ENCODE measurements at regions not wholly inside any gene's neighbourhood (a gene's known extent, or its start where the extent isn't known, plus 50 kb on each side); places are given as distances from the start of the nearest gene placed in this dataset.

- H3K36me3 ChIP-seq (ENCODE audit: control insufficient read depth, insufficient read depth, low read length): no peaks in the 10 kb centered on the region
- no peaks in the 10 kb centered on the region for H3K27me3 ChIP-seq (replicated peaks; ENCODE audit: control insufficient read depth, insufficient read depth, low read length)
- TF ChIP-seq CTCF (IDR thresholded peaks at IDR 0.05; ENCODE audit: insufficient read depth, low read length, poor library complexity, severe bottlenecking): no peak
- DNase-seq (ENCODE audit: extremely low read depth, insufficient read length): no peak
- no peak overlapping the region for H3K4me3 ChIP-seq (replicated peaks; ENCODE audit: low read depth, low read length)
These were observed 581.6 kb downstream of the TCERG1L start for GRCh38 chr10:130729876-130730275.

DNA sequence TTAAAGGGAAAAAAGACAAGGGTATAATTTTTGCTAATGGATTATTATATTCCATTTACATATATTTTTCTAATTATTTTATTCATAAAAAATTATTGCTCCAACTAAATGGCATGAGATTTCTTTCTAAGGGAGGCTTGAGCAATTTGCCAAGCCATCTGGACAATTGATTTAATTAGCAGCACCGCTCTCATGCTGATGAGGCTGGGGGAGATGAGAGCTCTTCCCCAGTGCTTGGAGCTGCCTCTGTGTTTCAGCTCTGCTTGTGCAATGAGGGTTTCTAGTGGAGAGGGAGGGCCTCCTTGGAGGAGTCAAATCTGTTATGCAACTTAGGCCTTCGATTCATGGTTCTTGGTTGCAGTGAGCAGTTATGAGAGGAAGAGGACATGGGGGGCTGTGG is 574.3 kb downstream of the TCERG1L start:
- Histone ChIP-seq H3K27me3 (replicated peaks; ENCODE audit: control insufficient read depth, insufficient read depth, low read length) (no peaks in the 10 kb centered on the region), H3K36me3 (ENCODE audit: control insufficient read depth, insufficient read depth, low read length) (no peaks in the 10 kb centered on the region), H3K4me3 (replicated peaks; ENCODE audit: low read depth, low read length) (no peak overlapping the region)
- TF ChIP-seq CTCF (IDR thresholded peaks at IDR 0.05; ENCODE audit: insufficient read depth, low read length, poor library complexity, severe bottlenecking): no peak
- DNase-seq (ENCODE audit: extremely low read depth, insufficient read length): no peak

DNA sequence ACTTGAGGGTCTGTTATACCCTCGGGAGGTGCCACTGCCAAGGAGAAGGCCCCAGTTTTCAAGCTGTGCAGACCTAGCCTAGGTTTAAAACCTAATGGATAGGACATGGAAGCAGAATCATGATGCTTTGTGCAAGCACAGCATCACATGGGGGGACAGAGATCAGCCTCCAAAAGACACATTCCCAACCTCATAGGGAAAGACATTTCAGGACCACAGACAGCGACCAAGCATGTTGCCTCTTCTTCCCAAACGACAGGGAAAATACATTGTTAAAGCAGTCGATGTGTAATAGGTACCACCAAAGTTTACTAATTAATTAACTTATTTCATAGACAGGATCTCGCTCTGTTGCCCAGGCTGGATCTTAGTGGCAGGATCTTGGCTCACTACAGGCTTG is 573.9 kb downstream of the TCERG1L start:
- no peak for TF ChIP-seq CTCF (IDR thresholded peaks at IDR 0.05; ENCODE audit: insufficient read depth, low read length, poor library complexity, severe bottlenecking)
- no peaks in the 10 kb centered on the region for H3K36me3 ChIP-seq (ENCODE audit: control insufficient read depth, insufficient read depth, low read length)
- no peak overlapping the region for H3K4me3 ChIP-seq (replicated peaks; ENCODE audit: low read depth, low read length)
- H3K27me3 ChIP-seq (replicated peaks; ENCODE audit: control insufficient read depth, insufficient read depth, low read length): no peaks in the 10 kb centered on the region
- no peak for DNase-seq (ENCODE audit: extremely low read depth, insufficient read length)

DNA sequence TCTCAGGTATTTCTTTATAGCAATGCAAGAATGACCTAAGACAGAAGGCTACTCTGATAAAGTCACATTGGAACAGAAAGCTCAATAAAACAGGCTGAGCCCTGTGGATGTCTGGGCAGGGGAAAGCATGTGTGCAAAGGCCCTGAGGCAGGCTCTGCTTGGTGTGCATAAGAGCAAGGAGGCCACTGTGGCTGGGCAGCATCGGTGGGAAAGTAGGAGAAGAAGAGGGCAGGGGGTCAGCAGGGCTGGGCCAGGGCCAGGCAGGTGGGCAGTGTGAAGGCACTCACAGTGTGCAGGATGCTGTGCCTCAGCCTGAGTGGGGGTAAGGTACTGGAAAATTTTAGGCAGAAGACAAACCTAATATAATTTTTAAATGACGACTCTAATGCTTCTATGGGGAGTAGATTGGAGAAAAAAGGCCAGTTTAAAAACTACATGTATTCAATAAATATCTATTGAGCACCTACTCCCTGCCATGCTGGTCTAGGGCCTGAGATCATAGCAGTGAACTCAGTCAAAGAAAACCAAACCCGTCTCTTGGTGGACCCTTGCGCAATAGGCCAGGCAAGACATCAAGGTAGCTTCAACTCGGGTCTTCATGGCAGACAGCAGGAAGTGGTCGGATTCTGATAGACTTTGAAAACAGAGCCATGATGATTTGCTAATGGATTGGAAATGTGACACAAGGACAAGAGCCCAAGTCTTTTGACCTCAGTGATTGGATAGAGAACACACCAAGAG is 572.3 kb downstream of the TCERG1L start:
- TF ChIP-seq CTCF (IDR thresholded peaks at IDR 0.05; ENCODE audit: insufficient read depth, low read length, poor library complexity, severe bottlenecking): no peak
- no peaks in the 10 kb centered on the region for H3K36me3 ChIP-seq (ENCODE audit: control insufficient read depth, insufficient read depth, low read length)
- DNase-seq (ENCODE audit: extremely low read depth, insufficient read length): no peak
- no peak overlapping the region for H3K4me3 ChIP-seq (replicated peaks; ENCODE audit: low read depth, low read length)
- H3K27me3 ChIP-seq (replicated peaks; ENCODE audit: control insufficient read depth, insufficient read depth, low read length): no peaks in the 10 kb centered on the region

DNA sequence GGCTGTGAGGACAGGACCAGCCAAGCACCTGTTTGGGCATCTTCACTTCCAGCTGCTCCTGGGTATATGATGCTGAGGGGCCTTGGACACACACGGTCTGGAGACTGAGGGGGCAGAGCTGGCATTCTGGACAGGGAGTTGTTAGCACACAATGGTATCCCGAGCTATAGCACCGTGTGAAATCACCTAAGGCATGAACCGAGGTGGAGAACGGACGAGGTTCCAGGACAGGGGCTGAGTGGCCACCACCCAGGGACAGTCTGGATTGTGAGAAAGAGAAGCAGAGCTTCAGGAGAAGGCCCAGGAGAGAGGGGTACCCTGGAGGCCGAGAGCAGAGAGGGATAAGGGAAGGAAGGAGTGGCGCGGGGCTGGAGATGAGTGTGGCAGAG is 571.8 kb downstream of the TCERG1L start:
- no peaks in the 10 kb centered on the region for H3K36me3 ChIP-seq (ENCODE audit: control insufficient read depth, insufficient read depth, low read length)
- no peak for DNase-seq (ENCODE audit: extremely low read depth, insufficient read length)
- H3K27me3 ChIP-seq (replicated peaks; ENCODE audit: control insufficient read depth, insufficient read depth, low read length): no peaks in the 10 kb centered on the region
- no peak for TF ChIP-seq CTCF (IDR thresholded peaks at IDR 0.05; ENCODE audit: insufficient read depth, low read length, poor library complexity, severe bottlenecking)
- H3K4me3 ChIP-seq (replicated peaks; ENCODE audit: low read depth, low read length): no peak overlapping the region

- Histone ChIP-seq H3K4me3 (replicated peaks; ENCODE audit: low read depth, low read length) (no peak overlapping the region), H3K27me3 (replicated peaks; ENCODE audit: control insufficient read depth, insufficient read depth, low read length) (no peaks in the 10 kb centered on the region), H3K36me3 (ENCODE audit: control insufficient read depth, insufficient read depth, low read length) (no peaks in the 10 kb centered on the region)
- TF ChIP-seq CTCF (IDR thresholded peaks at IDR 0.05; ENCODE audit: insufficient read depth, low read length, poor library complexity, severe bottlenecking): no peak
- no peak for DNase-seq (ENCODE audit: extremely low read depth, insufficient read length)
These were observed 571.4 kb downstream of the TCERG1L start for GRCh38 chr10:130740166-130740565.
